HG03108 (cell line): ENCODE measurements at regions not wholly inside any gene's neighbourhood (a gene's known extent, or its start where the extent isn't known, plus 50 kb on each side); places are given as distances from the start of the nearest gene placed in this dataset.
"Not testable (repeated sequence)": the region's sequence is repeated elsewhere in the genome, so short reads cannot be mapped to it uniquely, and the experiment has no call there.

Experiments
- ATAC-seq: cut with Tn5 transposase; IDR thresholded peaks from one replicate; pipeline ENCODE4 v1.9.1; 2021; ENCODE audit warnings: moderate library complexity; ENCODE audit not compliant: unreplicated experiment

DNA sequence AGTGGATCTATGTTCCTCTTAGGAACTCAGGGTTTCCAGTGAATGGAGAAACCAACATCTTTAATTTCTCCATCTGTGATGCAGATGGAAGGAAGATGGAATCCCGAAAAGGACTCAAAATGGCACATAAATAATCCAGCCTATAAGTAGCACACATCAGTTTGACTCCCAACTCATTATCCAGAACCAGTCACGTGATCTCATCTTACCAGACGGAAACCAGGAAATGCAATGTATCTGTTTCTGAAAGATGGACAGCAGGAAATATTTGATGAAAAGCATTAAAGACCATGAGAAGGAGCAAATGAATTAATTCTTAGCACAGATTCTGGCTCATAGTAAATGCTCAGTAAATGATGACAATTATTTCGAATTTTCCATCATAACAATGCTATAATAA lies 443.1 kb upstream of the FMR1 start:
- ATAC-seq: no peak

DNA sequence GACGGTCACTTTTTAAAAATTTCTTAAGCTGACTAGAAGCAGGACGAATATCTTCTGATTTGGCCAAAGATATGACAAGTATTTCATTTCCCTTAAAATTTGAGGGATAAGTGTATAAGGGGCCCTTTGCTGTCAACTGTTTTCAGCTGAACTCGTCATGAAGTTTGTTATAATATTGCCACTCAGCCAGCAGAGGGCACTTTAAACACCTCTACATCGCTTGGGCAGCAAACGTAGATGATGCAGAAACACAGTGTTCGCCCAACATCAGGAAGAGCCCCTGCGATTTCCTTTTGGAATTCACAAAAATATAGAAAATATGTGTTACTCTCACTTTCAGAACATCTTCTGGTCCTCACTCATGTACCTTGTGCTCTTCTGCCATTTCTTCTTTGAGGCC lies 435.7 kb upstream of the FMR1 start:
- ATAC-seq: no peak

DNA sequence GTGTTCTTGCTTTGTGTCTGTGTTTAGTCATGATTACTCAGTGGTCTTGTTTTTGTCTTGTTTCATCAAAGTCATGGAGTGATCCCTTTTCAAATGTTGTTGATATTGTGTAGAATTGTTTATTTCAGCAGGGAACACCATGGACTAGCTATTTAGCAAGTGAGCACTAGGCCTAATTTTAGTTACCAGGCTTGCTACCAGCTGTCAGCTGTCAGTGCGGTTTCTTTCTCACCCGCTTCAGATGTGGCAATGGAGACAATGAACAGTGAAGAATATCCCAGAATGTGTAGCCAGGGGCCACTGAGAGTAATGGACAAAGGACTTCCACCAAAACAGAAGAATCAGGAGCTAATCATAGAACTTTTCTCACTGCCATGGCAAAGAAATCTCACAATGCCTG lies 432.8 kb upstream of the FMR1 start:
- ATAC-seq: no peak

DNA sequence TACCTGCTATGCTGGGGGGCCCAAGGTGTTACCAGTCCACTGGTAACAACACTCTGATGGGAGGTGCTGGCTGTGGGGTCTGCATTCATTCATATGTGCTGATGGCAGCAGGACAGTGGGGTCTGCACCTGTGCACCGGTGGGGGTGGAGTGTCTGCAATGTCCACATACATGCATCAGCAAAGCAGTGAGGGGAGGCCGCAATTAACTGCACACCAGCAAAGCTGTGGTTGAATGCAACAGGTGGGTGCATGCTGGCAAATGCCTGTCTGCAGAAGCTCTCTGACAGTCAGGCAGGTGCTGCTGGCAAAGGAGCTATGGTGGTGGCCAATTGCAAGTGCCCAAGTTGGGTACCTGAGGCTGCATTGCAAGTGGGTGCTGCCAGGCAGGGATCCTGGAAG lies 426.5 kb upstream of the FMR1 start:
- ATAC-seq: no peak

DNA sequence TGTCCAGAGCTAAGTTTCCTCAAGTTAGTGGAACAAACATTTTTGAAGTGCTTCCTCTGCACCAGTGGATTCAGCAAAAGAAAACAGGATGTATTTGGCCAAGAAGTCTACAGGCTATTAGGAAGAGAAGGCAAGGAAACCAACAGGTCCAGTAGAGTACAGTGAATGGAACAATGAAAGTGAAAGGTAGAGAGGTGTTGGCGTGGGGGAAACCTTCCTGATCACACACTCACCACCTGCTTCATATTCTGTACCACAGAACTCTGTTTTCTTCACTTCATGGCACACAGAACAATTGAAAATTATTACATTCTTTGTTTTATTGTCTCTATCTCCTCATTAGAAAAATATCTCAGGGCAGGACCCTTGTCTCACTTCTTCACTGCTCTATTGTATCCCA lies 417.4 kb upstream of the FMR1 start:
- ATAC-seq: no peak

DNA sequence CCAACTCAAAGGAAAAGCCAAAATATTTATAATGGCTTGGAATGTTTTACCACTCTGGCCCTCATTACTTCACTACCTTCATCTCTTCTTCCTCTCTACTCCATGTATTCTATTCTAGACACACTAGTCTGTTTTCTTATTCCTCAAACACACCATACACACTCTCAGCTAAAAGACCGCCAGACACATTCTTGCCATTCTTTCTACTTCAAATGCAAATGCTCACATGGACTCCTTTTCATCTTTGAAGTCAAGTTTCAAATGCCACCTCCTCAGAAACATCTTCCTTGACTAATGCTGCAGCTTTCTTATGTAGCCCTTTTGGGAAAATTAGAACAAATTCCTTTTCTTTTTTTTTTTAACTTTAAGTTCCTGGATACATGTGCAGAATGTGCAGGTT lies 412.9 kb upstream of the FMR1 start:
- no peak for ATAC-seq

DNA sequence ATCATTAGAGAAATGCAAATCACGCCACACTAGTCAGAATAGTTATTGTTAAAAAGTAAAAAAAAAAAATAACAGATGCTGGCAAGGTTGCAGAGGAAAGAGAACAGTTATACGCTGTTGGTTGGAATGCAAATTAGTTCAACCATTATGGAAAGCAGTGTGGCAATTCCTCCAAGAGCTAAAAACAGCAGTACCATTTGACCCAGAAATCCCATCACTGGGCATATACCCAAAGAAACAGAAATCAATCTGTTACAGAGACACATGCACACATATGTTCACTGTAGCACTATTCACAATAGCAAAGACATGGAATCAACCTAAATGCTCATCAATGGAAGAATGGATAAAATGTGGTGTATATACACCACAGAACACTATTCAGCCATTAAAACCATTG lies 388.7 kb upstream of the FMR1 start:
- no peak for ATAC-seq

DNA sequence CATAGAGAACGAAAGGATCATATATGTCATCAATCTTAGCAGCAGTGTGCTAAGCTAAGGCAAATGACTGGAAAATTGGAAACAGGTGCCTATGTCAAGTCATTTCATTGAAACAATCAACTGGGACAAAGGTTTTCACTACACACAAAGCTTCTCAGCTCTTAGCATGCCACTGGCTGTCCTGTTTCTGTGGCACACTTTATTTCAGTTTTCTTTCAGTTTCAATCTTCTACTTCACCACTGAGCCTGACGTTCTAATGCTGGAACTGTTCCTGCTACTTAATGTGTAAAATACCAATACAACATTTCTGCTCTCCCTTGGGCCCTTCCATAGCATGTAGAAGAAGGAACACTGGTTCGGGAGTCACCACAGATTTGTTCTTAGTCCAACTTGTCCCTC lies 378.3 kb upstream of the FMR1 start:
- no peak for ATAC-seq

DNA sequence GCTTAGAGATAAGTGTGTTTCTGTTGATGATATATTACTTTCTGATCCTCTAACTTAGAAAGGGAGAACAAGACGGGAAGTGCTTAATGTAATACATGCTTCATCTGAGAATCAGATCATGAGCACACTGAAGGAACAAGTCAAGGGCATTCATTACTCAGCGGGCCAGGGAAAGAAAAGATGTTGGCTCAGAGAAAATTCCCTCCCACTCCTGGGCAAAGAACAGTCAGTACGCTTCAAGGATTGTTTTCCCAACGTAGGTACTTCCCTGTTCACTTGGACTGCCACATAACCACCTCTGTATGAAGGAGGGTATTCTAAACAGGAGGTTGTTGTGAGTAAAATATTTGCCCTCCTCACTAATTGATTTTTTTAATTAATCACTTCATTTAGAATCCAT lies 374.5 kb upstream of the FMR1 start:
- no peak for ATAC-seq

DNA sequence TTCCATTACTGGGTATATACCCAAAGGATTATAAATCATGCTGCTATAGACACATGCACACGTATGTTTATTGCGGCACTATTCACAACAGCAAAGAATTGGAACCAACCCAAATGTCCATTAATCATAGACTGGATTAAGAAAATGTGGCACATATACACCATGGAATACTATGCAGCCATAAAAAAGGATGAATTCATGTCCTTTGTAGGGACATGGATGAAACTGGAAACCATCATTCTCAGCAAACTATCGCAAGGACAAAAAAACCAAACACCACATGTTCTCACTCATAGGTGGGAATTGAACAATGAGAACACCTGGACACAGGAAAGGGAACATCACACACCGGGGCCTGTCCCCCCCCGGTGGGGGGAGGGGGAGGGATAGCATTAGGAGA lies 363.7 kb upstream of the FMR1 start:
- not testable (repeated sequence) for ATAC-seq

DNA sequence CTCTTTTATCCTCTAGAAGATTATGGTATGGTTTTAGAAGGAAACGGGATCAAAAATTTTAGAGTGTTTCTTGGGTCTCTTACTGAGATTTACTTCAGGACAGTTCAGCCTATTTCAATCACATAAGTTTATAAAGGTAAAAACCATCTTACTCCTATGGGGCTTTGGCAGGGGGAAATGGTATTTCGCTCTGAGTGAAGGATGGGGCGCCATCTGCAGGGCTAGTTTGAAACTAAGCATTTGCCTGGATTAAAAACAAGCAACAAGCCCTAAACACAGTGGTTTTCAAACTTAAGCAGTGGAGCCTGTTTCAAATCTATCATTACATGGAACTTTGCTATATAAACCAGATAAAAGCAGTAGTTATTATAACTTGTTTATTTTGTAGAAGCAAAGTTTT lies 361.5 kb upstream of the FMR1 start:
- ATAC-seq: no peak

DNA sequence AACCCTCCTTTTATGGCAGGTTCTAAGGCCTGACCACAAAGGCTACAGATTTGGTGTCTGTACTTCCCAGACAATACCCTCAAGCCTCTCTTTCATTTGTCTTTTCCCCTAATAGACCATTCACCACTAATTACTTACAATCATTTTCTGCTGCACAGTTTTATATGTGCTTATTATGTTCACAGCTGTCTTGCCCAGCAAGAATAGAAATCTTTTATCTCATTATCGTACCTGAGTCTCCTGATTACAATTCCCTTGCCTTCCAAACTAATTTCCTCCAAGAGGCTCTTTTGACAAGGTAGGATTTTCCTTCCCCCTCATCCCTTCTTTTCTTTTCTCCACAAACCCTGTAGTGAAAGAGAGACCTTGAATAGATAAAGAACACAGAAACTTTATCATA lies 352.5 kb upstream of the FMR1 start:
- no peak for ATAC-seq

DNA sequence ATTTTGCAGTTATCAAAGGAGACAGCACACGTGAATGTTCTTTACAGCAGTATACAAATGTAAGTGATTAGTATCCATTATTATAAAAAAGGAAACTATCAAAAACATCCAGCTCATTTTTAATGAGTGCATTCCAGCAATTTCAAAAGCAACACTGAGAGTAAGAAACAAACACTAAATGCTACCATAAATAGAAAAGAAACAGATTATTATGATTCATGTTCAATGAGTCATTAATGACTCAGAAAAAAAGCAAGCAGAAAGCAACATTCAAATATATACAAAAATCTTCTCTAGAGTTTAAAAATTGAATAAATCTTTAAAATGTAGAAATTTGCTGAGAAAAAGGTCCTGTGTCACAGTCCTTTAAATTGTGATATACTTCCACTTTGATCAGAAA lies 346.5 kb upstream of the FMR1 start:
- no peak for ATAC-seq

DNA sequence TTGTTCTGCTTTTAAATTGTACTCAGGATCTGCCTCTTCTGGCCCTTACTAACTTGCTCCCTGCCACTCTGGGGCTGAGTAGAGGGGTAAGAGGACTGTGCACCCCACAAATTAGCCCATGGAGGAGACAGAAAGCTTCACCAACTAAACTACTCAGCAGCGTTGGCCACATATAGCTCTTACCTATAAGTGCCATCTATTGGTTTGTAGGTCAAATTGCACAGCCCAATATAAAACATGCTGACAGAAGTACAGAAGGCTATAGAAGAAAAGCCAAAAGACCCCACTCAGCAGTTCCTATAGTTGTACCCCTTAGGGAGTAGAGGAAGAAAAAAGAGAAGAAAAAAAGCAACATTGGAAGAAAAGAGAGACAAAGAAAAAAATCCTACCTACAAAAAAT lies 341.2 kb upstream of the FMR1 start:
- ATAC-seq: no peak

DNA sequence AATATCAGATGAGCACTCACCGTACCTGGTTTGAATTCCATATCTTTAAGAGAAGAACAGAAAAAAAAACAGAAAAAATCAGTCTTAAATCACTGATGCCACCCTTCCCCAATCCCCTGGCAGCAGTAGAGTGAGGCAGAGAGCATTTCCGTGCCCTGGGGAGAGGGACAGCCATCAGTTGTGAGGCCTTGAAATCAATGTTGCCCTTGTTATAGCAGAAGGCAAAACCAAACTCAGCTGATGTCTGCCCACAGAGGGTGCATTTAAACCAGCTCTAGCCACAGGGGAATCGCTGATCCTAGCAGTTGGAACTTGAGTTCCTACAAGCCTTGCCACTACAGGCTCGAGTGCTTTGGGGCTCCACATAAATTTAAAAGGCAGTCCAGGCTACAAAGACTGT lies 338.5 kb upstream of the FMR1 start:
- ATAC-seq: no peak

DNA sequence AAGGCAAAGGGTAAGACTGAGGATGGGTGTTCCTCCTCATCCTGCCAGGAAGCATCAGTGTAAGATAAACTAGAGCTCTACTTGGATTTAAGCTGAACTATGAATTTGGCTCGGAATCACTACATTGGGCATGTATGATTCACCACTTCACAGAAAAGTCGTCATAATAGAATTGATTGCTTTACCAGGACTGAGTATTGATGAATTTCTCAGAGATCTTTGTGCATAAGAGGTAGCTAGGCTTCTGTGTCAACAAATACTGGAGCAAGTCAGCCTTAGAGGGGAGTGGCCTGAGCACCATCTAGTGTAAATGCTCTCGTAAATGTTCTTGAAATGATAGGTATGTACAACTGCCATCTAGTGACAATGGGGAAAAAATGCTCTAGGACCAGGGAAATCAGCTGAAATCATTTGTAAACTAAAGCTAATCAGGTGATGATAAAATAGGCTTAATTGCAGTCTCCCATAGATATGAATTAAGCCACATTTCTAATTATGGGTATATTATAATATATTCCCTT lies 309.5 kb upstream of the FMR1 start:
- no peak for ATAC-seq

DNA sequence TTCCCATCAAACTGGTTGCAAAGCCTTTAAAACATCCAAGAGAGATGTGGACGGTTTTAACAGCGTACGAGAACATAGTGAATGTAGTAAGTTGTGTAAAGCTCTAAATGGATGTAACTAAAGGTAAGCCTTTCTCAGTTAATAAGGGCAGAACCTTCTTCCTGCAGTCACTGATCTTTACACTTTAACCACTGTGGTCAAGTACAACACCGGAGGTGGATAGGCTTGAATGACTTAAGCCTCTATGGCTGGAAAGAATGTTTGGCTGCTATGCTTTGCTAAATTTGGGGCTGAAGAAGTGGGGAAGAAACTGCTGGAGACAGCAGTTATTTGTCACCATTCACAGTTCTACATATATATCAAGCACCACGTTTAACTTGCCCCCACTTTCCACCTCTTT lies 285.1 kb upstream of the FMR1 start:
- ATAC-seq: no peak

DNA sequence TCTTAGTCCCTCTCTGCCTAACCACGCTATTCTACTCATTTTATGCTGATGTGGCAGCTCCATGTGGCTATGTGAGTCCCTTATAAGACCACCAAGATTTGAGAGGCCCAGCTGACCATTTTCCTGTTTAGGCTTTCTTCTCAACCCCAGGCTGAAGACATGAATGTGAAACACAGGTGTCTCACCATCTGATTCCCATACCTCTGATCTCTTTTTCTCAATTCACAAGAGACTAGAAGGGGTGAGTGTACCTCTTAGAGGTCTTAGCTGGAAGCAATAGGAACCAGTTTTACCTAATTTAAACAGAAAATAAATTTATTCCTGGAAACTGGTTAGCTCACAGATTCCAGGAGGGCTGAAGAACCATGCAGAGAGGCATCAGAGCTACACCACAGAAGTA lies 276.5 kb upstream of the FMR1 start:
- ATAC-seq: no peak

DNA sequence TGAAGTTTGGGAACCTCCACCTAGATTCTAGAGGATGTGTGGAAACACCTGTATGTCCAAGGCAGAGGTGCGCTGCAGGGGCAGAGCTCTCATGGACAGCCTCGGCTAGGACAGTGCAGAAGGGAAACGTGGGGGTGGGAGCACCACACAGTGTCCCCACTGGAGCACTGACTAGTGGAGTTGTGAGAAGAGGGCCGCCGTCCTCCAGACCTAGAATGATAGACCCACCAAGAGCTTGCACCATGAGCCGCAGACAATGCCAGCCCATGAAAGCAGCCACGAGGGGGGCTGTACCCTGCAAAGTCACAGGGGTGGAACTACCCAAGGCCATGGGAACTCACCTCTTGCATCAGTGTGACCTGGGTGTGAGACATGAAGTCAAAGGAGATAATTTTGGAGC lies 274.5 kb upstream of the FMR1 start:
- ATAC-seq: no peak

DNA sequence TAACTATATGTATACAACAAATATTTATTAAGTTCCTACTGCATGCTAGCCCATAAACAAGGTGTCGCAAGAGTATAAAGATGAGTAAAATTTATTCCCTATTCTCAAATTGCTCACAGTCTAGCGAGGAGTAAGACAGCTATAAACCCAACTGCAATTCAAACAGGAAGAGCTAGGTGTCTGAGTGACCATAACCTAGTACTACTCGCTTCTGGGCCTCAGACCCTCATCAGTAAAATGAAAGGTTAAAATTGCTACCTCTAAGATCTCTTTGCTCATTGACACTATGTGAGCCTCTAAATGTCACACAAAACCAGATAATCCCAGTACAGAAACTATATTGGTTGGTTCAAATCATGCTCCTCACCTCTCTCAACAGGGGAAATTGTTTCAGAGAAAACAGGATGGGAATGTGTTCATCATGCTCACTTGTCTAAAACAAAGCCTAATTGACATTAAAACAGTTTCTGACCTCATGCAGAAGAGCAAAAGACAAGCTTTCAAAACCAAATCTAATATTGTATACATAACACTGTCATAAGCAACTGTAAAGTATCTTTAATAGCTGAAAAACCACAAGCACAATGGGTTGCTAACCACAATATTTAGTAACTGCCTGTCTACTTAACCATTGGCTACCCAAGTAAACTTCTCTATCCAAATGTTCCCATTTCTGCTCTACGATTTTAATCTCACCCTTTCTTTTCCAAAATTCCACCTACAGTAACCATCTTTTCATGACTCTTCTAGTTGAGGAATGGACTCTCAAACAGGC lies 264.6 kb upstream of the FMR1 start:
- no peak for ATAC-seq

DNA sequence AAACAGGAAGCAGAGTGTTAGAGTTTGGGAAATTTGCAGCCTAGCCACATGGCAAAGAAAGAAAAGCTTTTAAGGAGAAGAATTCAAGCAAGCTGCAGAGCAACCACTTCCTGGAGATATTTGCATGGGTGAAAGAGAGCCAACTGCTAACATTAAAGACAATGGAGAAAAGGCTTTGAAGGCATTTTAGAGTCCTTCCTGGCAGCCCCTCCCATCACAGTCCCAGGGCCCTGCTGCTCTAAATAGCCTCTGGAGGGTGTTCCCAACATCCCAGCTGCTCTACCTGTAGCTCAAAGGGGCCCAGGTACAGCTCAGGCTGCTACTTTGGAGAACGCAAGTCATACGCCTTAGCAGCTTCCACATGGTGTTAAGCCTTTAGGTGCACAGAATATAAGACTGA lies 235.9 kb upstream of the FMR1 start:
- ATAC-seq: no peak

DNA sequence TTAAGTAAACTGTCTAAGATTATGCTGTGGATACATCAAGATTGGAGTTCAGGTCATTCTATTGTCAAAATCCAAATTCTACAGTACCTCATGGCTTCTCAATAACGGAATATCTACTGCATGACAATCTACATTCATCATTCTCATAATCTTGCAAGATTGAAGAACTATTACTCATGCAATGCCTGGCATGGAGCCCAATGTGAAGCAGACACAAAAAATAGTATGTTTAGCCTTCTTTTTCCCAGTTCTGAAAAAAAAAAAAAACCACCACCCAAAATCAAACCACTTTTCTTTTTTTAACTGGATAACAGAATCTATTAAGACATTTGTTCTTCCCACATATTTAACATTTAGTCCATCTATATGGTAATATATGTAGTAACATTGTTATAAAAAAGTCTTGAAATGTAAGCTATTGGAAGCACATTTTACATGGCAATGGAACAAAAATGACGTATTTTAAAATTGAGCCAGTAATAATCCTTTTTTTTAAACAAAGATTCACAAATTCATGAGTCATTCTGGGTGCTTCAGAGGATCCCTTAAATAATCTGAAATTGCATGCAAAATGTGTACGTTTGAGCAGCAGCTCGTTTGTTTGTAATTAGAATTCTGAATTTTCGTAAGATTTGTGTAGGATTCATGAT lies 232.2 kb upstream of the FMR1 start:
- no peak for ATAC-seq

DNA sequence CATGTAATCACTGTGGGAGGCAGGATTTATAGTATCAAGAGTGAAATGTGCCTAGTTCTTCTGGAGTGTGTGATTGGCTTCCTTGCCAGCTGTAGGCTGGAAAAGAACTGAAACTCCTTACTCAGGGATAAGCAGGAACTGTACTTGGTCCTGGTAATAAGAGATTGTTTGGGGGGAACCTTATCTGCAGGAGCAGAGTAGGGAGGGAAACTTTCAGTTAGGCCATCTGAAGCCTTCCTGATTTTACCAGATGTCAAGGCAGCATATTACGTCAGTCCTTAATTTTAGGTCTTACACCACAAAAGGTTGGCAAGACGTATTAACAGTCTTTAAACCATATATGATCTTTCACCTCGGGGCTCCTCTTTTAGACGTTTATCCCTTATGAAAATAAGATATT lies 231.5 kb upstream of the FMR1 start:
- ATAC-seq: no peak
